NOMO-1 (cell line): ENCODE measurements at regions not wholly inside any gene's neighbourhood (a gene's known extent, or its start where the extent isn't known, plus 50 kb on each side); places are given as distances from the start of the nearest gene placed in this dataset.
"Not testable (repeated sequence)": the region's sequence is repeated elsewhere in the genome, so short reads cannot be mapped to it uniquely, and the experiment has no call there.

ENCODE experiments used
- DNase-seq, 2 experiments: peaks; one replicate each; lab custom pipeline; 2025; ENCODE audit not compliant: unreplicated experiment in 2 of 2; lab: John Stamatoyannopoulos, UW

DNA sequence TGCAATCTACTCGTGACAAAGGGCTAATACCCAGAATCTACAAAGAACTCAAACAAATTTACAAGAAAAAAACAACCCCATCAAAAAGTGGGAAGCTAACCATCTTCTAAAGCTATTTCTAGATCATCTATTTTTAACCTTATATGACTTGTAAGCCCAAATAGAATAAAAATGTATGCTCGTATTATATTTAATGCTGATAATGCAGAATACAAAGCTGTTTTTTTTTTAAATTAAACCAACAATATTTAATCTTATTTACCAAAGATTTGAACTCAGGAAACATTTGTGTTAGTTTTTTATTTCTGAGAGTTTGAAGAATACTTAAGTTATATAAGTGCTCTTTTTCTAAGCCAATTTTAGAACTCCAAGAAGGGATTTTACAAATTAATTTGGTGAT, 652.1 kb downstream of the LRRC70 start:
- DNase-seq = no peak

DNA sequence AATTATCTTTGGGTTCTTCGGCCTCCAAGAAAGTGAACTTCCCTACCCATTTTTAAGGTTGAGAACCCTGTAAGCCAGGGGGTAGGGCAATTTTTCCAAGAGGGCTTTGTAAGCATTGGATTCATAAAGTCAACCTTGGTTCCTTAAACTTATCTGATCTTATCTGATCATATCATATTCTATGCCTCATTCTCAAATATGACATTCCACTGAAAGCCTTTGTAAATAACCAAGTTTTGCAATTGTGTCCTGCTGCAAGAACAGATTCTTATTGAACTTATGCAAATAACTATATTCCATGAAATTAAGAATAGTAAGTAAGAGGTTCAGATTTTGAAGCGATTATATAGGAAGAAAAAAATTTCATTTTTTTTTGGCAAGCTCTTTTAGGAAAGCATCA, 649.5 kb downstream of the LRRC70 start:
- DNase-seq = no peak

- DNase-seq = no peak
Observed at GRCh38 chr5:63220244-63220643, 641.6 kb downstream of the LRRC70 start.

GRCh38 chr5:63217422-63217821, 638.8 kb downstream of the LRRC70 start:
- DNase-seq = no peak

DNA sequence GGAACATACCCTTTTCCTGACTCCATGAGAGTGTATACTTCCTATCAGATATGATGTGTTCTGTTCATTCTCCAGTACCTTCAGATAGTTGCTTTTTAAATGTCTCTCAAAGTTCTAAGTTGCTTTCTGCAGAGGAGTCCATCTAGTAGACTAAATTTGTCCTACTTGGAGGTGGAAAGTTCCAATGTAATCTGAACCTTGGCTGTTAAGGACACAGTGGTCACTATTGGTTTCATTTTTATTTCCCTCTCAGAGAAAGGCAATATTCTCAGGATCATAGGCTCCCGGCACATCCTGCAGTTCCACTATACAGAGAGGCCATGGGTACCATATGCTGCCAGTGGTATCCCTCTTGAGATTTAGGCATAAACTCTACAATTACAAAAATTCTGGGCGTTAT, 634.6 kb downstream of the LRRC70 start:
- DNase-seq = no peak

- DNase-seq = no peak
Observed at GRCh38 chr5:63211448-63212132, 633.0 kb downstream of the LRRC70 start.

DNA sequence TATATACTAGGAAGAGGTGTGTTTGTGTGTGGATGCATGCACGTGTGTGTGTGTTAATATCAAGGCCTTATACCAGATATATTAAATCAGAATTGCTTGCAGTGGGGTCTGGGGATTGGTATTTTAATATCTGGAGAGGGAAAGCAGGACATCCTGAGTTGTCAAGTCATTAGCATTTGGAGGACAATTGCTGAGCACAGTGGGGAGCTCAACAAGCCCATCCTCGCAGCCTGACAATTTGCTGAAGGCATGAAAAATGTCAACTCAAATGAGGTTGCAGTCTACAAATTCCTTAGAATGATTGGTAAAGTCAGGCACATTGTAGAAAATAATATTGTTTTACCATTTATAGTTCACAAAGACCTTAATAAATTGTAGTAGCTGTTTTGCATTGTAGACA, 627.4 kb downstream of the LRRC70 start:
- DNase-seq = no peak

GRCh38 chr5:63201738-63202137, 623.1 kb downstream of the LRRC70 start:
- DNase-seq = no peak

- no peak for DNase-seq
Observed at GRCh38 chr5:63194126-63194525, 615.5 kb downstream of the LRRC70 start.

DNA sequence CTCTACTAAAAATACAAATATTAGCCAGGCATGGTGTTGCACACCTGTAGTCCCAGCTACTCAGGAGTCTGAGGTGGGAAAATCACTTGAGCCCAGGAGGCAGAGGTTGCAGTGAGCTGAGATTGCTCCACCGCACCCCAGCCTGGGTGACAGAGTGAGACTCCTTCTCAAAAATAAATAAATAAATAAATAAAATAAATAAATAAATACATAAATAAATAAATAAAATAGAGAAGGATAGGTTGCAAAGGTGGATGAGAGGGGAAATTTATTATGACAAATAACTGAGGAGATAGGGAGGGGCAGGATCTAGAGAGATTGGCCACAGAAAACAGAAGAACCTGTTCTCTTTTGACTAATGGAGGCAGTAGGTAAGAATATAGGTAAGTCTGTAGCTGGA, 601.6 kb downstream of the LRRC70 start:
- not testable (repeated sequence) for DNase-seq

GRCh38 chr5:63175850-63176249, 597.2 kb downstream of the LRRC70 start:
- DNase-seq = no peak

- no peak for DNase-seq
Observed at GRCh38 chr5:63170486-63170885, 591.9 kb downstream of the LRRC70 start.

GRCh38 chr5:63164838-63165535, 586.4 kb downstream of the LRRC70 start:
- DNase-seq = no peak

- DNase-seq = no peak
Observed at GRCh38 chr5:63164339-63164738, 585.7 kb downstream of the LRRC70 start.

DNA sequence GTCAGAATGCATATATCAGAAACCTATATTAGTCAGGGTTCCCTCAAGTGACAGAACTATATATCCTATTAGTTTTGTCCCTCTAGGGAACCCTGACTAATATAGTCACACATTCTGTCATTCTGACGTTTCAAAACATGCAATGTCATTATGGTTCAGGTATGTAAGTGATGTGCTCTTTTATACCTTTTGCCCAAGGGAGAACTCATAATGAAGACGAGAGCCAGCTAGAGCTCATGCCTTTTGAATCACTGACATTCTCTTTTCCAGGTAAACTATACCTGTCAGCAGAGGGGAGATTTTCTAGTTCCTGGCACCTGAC, 576.7 kb downstream of the LRRC70 start:
- no peak for DNase-seq

GRCh38 chr5:63154476-63155309, 576.1 kb downstream of the LRRC70 start:
- DNase-seq = no peak

GRCh38 chr5:63152871-63153270, 574.3 kb downstream of the LRRC70 start:
- no peak for DNase-seq

- no peak for DNase-seq
Observed at GRCh38 chr5:63145167-63145566, 566.5 kb downstream of the LRRC70 start.

GRCh38 chr5:63141591-63141990, 563.0 kb downstream of the LRRC70 start:
- no peak for DNase-seq

GRCh38 chr5:63135291-63135690, 556.7 kb downstream of the LRRC70 start:
- no peak for DNase-seq

DNA sequence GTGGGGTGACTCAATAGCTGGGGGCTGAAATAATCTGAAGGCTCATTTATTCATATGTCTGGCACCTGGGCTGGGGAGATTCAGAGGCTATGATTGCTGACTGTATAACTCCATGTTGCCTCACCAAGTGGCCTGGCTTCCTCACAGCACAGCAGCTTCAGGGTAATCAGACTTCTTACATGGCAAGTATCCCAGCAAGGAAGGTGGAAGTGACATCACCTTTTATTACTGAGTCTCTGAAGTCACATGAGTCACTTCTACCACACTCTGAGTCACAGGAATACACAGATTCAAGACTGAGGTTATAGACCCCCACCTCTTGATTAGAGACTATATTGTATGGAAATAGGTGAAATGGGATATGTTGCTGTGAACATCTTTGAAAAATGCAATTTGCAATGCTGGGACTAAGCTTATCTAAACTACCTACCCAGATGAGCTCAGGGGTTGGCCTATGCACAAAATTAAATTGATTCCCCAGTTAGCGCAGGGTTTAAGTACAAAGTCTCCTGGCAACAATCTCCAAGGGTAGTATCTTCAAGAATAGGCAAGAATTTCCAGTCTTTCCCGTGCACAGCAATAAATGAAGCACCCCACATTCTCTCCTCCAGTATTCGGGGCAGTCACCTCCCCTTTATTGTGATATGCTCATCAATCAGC, 553.1 kb downstream of the LRRC70 start:
- no peak for DNase-seq
